Amygdala (tissue), 56 donors: ENCODE measurements at regions not wholly inside any gene's neighbourhood (a gene's known extent, or its start where the extent isn't known, plus 50 kb on each side); places are given as distances from the start of the nearest gene placed in this dataset.

Source experiments
- DNase-seq, 56 donors: peaks; one replicate each; lab custom pipeline; 2025; lab: John Stamatoyannopoulos, UW

GRCh38 chr14:71201840-71202239 lies 294.6 kb downstream of the PCNX1 start:
- DNase-seq = no peak

- no peak for DNase-seq
Measured at GRCh38 chr14:71202881-71203280, 295.6 kb downstream of the PCNX1 start.

- DNase-seq = no peak
Measured at GRCh38 chr14:71203306-71203705, 296.0 kb downstream of the PCNX1 start.

- no peak for DNase-seq
Measured at GRCh38 chr14:71204231-71204630, 297.0 kb downstream of the PCNX1 start.

- no peak for DNase-seq
Measured at GRCh38 chr14:71204768-71205167, 297.5 kb downstream of the PCNX1 start.

GRCh38 chr14:71206123-71206522 lies 298.9 kb downstream of the PCNX1 start:
- no peak for DNase-seq

- DNase-seq = peak in 40 of 56 donors; percentile 9 to 71 (median 37)
Measured at GRCh38 chr14:71206766-71207371, 299.6 kb downstream of the PCNX1 start.

GRCh38 chr14:71208702-71209357 lies 301.6 kb downstream of the PCNX1 start:
- DNase-seq = no peak

- no peak for DNase-seq
Measured at GRCh38 chr14:71209888-71210287, 302.6 kb downstream of the PCNX1 start.

- DNase-seq = no peak
Measured at GRCh38 chr14:71212093-71212492, 304.8 kb downstream of the PCNX1 start.

GRCh38 chr14:71212683-71213107 lies 305.4 kb downstream of the PCNX1 start:
- peak in 8 of 56 donors; percentile 14 to 49 (median 24) for DNase-seq

GRCh38 chr14:71214241-71214640 lies 307.0 kb downstream of the PCNX1 start:
- no peak for DNase-seq

GRCh38 chr14:71220462-71220861 lies 313.2 kb downstream of the PCNX1 start:
- no peak for DNase-seq

GRCh38 chr14:71221119-71221518 lies 313.9 kb downstream of the PCNX1 start:
- no peak for DNase-seq

GRCh38 chr14:71225113-71225512 lies 317.9 kb downstream of the PCNX1 start:
- no peak for DNase-seq

GRCh38 chr14:71228711-71229110 lies 321.5 kb downstream of the PCNX1 start:
- peak in 1 of 56 donors; percentile 68 for DNase-seq

- DNase-seq = no peak
Measured at GRCh38 chr14:71229875-71230274, 322.6 kb downstream of the PCNX1 start.

- no peak for DNase-seq
Measured at GRCh38 chr14:71230897-71231296, 323.6 kb downstream of the PCNX1 start.

- no peak for DNase-seq
Measured at GRCh38 chr14:71231521-71232393, 324.5 kb downstream of the PCNX1 start.

- no peak for DNase-seq
Measured at GRCh38 chr14:71232506-71232905, 325.2 kb downstream of the PCNX1 start.

- peak in 32 of 56 donors; percentile 6 to 67 (median 22) for DNase-seq
Measured at GRCh38 chr14:71235875-71236274, 328.6 kb downstream of the PCNX1 start.
